ENCODE measurements at regions not wholly inside any gene's neighbourhood (a gene's known extent, or its start where the extent isn't known, plus 50 kb on each side); places are given as distances from the start of the nearest gene placed in this dataset.

- TF ChIP-seq, protein P1, sequence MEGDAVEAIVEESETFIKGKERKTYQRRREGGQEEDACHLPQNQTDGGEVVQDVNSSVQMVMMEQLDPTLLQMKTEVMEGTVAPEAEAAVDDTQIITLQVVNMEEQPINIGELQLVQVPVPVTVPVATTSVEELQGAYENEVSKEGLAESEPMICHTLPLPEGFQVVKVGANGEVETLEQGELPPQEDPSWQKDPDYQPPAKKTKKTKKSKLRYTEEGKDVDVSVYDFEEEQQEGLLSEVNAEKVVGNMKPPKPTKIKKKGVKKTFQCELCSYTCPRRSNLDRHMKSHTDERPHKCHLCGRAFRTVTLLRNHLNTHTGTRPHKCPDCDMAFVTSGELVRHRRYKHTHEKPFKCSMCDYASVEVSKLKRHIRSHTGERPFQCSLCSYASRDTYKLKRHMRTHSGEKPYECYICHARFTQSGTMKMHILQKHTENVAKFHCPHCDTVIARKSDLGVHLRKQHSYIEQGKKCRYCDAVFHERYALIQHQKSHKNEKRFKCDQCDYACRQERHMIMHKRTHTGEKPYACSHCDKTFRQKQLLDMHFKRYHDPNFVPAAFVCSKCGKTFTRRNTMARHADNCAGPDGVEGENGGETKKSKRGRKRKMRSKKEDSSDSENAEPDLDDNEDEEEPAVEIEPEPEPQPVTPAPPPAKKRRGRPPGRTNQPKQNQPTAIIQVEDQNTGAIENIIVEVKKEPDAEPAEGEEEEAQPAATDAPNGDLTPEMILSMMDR (IDR thresholded peaks at IDR 0.05; ENCODE audit: low read depth, low read length, poor library complexity, severe bottlenecking), result no peak
- TF ChIP-seq EZH2phosphoT487 (IDR thresholded peaks at IDR 0.05; ENCODE audit: borderline replicate concordance, low read length), result no peak
These were observed 443.3 kb downstream of the DNAH5 start for GRCh38 chr5:13501176-13501575.

Measured in DOHH2 (cell line).